ENCODE measurements at regions not wholly inside any gene's neighbourhood (a gene's known extent, or its start where the extent isn't known, plus 50 kb on each side); places are given as distances from the start of the nearest gene placed in this dataset.

DNA sequence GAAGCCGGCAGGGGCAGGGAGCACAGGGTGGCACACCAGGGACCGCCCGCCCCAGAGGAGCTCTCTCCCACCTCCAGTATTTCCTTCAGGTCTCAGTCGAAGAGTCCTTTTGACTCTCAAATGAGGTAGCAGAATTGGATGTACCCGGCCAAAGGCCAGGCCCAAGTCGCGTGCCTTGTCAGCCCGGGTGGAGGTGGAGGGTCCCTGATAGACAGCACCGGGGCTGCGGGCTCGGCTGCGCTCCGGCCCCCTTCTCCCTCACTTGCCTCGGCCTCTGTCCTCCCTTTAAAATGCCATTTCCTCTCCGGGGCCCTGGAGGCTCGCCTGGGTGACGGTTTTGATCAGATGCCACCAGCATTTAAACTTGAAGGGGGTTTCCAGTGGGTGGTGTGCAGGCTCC, 198.9 kb upstream of the SOX11 start:
- DNase-seq (ENCODE audit: low spot score), result no peak

DNA sequence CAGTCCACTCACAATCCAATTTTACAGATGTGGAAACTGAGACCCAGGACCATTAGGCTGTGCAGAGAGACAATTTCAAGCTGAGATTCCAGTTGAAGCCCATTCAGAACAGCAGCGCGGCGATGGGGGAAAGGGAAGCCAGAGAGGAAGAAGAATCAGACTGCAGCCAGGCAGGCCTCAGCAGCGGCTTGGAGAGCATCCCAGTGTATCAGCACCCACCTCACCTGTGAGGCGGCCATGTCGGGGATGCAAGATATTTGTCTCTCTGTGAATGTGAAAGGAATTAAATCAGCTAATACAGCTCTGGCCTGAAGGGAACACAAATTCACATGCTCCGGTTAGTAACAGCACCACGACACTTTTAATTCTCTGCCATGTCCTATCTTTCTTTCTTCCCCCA, 198.0 kb upstream of the SOX11 start:
- DNase-seq (ENCODE audit: low spot score), result no peak

DNA sequence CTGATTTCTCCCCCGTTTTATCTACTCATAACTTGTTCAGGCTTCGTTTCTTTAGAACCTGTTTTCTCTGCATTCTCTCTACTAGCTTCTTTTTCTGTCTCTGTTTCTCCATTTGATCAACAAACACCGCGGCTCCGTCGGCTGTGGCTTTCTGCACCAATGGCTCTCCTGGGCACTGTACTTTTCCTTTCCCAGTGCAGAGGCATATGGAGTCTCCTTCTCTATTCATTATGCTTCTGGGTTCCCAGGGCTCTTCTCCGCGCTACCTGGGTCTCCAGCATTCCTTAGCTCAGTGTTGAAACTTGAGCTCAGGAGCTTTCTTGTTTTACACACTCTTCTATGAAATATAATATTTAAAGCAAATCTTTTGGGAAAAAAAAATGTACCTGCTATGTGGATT, 196.6 kb upstream of the SOX11 start:
- no peak for DNase-seq (ENCODE audit: low spot score)

DNA sequence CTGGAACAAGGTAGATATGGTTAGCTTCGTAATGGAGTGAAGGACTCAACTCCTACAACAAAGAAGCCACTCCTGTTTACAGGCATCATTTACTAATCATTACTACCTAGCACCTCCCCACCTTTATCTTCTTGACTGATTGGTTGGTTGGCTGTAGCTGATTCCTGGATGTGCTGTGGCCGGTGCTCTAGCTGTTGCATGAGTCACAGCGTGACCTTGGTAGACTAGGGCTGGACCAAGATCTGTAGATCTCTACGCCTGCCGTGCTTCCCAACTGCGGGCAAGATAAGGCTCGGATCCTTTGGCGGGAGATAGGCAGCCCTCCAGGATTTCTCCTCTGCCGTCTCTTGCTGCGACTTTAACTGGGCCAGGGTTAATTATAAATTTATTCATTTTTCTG, 194.3 kb upstream of the SOX11 start:
- no peak for DNase-seq (ENCODE audit: low spot score)

DNA sequence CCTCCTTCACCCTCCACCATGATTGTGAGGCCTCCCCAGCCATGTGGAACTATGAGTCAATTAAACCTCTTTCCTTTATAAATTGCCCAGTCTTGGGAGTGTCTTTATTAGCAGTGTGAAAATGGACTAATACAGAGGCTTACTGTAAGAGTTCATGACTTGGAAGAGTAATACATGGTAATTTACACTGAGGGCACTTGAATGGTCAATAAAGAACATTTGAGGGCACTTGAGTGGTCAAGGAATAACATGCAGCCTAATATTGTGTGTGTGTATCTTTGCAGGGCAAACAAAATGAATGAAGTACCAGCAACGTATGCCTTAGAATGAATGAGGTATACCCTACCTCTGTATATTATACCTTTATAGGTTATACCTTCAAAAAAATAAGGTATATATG, 190.4 kb upstream of the SOX11 start:
- no peak for DNase-seq (ENCODE audit: low spot score)

DNA sequence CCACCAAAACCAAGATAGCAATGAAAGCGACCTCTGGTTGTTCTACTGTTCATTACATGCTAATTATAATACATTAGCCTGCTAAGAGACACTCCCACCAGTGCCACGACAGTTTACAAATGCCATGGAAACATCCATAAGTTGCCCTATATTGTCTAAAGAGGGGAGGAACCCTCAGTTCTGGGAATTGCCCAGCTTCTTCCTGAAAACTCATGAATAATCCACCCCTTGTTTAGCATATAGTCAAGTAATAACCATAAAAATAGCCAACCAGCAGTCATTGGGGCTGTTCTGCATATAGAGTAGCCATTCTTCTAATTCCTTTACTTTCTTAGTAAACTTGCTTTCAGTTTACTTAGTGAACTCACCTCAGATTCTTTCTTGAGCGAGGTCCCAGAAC, 189.8 kb upstream of the SOX11 start:
- DNase-seq (ENCODE audit: low spot score), result no peak

DNA sequence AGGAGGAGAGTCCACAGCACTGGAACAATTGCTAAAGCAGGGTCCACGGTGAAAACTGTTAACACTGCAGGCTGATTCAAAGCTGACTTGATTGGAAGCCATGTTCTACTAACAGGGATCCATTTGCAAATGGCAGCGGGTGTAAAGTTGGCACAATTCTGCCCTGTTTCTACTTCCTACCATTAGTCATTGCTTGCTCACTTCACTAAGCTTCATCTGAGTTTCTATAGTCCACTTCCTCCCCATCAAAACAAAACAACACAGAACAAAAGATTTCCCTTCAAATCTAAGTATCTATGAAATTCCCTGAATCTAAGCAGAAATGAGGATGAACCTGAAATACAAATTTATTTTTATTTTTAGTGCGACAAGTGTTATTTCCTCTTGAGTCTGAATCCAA, 187.4 kb upstream of the SOX11 start:
- DNase-seq (ENCODE audit: low spot score), result no peak

DNA sequence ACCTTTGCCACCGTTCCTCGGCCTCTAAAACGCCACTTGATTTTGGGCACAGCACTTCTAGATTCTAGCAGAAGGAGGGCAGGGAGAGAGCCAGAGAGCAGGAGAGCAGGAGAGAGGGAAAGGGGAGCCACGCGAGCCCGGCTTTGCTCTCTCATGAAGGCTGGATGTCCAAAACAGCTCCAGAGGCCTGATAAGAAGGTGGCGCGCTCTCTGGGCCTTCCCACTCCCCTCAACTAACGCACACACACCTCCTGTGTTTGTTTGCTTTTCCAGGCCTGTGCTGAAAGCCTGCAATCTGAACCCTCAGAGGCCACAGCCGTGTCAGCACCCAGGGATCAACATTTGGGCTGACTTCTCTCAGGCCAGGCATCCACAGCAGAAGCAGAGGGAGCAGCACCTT, 184.8 kb upstream of the SOX11 start:
- no peak for DNase-seq (ENCODE audit: low spot score)

DNA sequence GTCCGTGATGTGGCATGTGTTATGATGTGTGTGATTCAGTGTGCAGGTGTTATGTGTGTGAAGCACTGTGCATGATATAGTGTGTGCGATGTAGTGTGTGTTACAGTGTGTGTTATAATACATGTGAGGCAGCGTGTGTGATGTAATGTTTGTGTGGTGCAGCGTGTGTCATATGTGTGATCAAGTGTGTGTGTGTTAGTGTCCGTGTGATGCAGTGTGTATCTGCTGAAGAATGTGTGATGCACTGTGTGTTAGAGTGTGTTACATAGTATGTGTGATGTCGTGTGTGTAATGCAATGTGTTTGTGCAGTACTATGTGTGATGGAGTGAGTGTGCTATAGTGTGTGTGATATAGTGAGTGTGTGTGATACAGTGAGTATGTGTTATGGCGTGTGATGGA, 182.8 kb upstream of the SOX11 start:
- no peak for DNase-seq (ENCODE audit: low spot score)

DNA sequence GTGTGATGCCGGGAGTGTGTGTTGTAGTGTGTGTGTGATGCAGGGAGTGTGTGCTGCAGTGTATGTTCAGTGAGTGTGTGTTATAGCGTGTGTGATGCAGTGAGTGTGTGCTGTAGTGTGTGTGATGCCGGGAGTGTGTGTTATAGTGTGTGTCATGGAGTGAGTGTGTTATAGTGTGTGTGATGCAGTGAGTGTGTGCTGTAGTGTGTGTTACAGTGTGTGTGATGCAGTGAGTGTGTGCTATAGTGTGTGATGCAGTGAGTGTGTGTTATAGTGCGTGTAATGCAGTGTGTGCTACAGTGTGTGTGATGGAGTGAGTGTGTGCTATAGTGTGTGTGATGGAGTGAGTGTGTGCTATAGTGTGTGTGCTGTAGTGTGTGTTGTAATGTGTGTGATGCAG, 182.1 kb upstream of the SOX11 start:
- no peak for DNase-seq (ENCODE audit: low spot score)

- DNase-seq (ENCODE audit: low spot score), result no peak
Measured at GRCh38 chr2:5515693-5516092, 176.5 kb upstream of the SOX11 start.

DNA sequence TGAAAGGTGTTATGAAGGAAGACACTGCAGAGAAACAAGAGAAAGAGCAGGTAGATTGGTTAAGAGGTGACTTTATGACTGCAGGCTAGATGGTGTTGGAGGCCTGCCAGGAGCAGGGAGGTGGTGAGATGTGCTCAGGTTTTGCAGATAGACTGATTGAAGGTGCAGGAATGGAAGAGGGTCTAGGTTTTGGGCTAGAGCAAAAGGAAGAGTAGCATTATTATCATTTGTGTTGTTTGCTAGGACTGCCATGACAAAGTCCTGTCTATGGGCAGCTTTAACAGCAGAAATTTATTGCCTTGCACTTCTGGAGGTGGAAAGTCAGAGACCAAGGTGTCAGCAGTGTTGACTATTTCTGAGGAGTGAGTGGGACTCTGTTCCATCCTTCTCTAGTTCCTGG, 172.9 kb upstream of the SOX11 start:
- no peak for DNase-seq (ENCODE audit: low spot score)

GRCh38 chr2:5520463-5520972, 171.7 kb upstream of the SOX11 start:
- DNase-seq (ENCODE audit: low spot score), result no peak

GRCh38 chr2:5521461-5521860, 170.7 kb upstream of the SOX11 start:
- no peak for DNase-seq (ENCODE audit: low spot score)

DNA sequence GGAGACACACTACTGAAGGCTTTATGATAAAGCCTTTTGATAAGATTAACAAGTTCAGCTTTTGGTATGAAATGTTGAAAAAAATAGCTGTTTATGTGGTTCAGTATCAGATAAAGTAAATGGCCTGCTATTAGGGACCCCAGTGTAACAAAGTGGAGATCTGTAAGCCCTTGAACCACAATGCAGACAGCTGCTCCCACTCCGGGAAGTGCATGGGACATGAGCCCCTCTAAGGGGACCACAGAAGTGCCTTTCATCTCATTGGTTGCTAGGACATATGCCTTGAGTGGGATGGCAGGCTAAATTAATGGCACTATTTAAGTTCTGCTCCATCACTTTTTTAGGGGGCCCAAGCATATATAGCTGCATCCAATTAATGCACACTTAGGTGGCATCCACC, 167.6 kb upstream of the SOX11 start:
- no peak for DNase-seq (ENCODE audit: low spot score)

GRCh38 chr2:5528706-5529105, 163.5 kb upstream of the SOX11 start:
- no peak for DNase-seq (ENCODE audit: low spot score)

- DNase-seq (ENCODE audit: low spot score), result no peak
Measured at GRCh38 chr2:5530011-5530696, 162.0 kb upstream of the SOX11 start.

DNA sequence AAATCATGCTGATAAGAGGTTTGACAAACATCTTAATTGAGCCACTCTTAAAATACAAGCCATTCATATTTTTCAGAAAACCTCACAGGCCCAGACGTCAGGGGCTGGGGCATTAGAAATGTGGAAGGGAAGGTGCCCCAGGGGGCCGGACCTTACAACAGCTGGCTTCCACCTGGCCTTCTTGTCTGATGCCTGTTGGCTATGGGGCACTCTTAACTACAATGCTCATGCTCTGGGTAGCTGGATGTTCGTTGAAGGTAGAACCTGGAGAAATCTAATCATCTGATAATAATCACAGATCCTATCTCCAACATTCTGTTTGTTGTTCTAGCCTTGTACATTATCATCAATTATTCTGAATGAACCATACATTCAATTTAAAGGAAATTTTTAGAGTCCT, 156.9 kb upstream of the SOX11 start:
- no peak for DNase-seq (ENCODE audit: low spot score)

DNA sequence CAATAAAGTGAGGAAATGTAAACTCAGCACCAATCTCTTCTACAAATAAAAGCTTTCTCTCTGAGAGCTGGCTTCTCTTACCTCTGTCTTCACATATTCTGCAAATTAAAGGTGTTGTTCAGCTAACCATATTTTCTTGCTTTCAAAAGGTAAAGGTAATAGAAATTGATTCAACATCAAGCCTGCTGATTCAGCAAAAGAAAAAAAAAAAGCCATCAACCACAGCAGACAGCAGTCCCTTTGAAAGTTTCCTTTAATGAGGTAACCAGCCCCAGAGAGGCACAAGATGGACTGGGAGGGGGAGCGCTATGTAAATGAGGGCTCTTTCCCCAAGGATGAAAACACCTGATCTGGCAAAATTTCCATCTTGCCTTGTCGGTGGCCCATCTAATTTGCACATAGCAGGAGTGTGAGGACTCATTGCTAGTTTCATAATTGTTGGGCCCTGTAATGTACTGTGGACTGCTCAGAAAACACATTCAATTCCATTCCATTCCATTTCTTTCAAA, 154.9 kb upstream of the SOX11 start:
- no peak for DNase-seq (ENCODE audit: low spot score)

DNA sequence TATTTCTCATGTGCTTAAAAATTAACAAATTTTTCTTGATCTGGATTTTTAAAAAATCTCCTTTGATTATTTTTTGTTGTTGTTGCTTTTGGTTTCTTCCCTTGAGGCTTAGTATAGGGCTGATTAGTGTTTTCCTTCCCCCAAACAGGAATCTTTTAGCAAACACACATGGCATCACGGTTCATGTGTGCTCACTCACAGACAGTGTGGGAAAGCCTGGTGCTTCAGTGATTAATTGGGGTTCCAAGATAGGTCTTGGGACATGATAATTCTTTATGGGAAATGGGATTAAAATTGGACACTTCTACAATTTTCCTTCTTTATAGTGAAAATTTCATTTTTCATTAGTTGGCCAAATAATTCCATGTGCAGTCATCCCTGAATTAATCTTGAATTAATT, 153.9 kb upstream of the SOX11 start:
- no peak for DNase-seq (ENCODE audit: low spot score)

DNA sequence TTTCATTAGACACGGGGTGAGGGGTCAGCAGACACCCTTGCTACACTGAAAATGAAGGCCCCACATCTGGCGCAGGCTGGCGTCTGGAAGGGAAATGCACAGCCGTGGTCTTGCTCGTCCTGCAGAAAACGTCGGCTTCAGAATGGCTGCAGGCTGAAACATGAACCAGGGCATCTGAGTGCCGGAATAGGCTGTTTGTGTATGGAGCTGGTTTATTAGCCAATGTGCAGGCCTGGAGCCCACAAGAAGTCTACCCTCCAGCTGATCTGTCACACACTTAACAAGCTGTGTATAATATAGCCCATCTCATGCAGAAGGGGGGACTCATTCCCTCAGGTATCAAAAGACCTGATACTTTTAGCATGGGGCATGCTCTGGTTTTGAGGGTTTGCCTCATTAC, 153.4 kb upstream of the SOX11 start:
- DNase-seq (ENCODE audit: low spot score), result no peak

DNA sequence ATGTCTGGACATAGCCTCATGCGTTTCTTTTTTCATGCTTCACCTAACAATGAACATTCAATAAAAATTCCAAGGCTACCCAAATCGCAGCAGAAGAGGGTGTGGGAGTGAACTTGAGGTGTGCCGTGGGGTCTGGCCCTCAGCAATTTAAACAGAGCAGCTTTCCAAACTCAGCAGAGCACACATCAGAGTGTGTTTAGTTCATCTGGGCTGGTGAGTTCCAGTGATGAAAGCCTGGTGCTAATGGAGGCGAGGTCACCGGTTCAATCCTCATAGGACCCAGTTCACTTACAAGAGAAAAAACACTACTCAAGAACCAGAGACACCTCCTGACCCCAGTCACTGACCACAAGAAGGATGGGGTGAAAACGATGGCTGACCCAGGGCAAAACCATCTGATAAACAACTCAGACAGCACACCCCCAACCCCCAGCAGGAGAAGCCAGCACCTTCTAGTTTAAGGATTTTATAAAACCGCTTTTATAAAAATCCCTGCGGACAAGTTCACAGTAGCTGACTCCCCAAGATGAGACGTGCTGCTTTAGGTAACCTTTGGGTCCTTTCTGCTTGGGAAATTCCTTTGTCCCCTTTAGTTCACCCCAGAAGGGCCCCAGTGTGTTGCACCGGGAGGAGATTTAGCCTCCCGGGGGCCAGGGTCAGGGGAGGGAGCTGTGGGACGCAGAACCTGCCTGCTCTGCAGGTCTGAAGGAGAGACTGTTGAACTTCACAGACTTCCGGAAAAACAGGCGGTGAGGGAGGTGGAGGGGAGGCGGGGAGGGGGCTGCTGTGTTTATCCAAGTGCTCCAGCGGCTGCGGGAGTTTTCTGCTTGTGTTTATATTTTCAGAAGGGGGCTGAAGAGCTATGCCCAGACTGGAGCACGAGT, 152.7 kb upstream of the SOX11 start:
- DNase-seq (ENCODE audit: low spot score), result no peak

- DNase-seq (ENCODE audit: low spot score), result no peak
Measured at GRCh38 chr2:5540856-5541255, 151.3 kb upstream of the SOX11 start.

Measured in NAMALWA (cell line).